Glutamatergic neuron (in vitro differentiated cells): ENCODE measurements at regions not wholly inside any gene's neighbourhood (a gene's known extent, or its start where the extent isn't known, plus 50 kb on each side); places are given as distances from the start of the nearest gene placed in this dataset.

Source experiments
- DNase-seq: peaks from one replicate; pipeline ENCODE4 v3.0.0; 2022
- H3K27ac Mint-ChIP-seq: one replicate; pipeline ENCODE4 v1.8.0; 2020; ENCODE audit warnings: mild to moderate bottlenecking, mixed read lengths, inconsistent platforms; ENCODE audit not compliant: unreplicated experiment
- H3K27me3 Mint-ChIP-seq: one replicate; pipeline ENCODE4 v1.8.0; 2020; ENCODE audit warnings: mild to moderate bottlenecking, moderate library complexity, mixed read lengths, inconsistent platforms; ENCODE audit not compliant: unreplicated experiment
- H3K36me3 Mint-ChIP-seq: one replicate; pipeline ENCODE4 v1.8.0; 2020; ENCODE audit warnings: mild to moderate bottlenecking, mixed read lengths, inconsistent platforms; ENCODE audit not compliant: unreplicated experiment
- H3K4me1 Mint-ChIP-seq: one replicate; pipeline ENCODE4 v1.8.0; 2020; ENCODE audit warnings: mild to moderate bottlenecking, low read depth, mixed read lengths, inconsistent platforms; ENCODE audit not compliant: unreplicated experiment
- H3K4me3 Mint-ChIP-seq: one replicate; pipeline ENCODE4 v1.8.0; 2020; ENCODE audit warnings: mild to moderate bottlenecking, mixed read lengths, inconsistent platforms; ENCODE audit not compliant: unreplicated experiment
- H3K9me3 Mint-ChIP-seq: one replicate; pipeline ENCODE4 v1.8.0; 2020; ENCODE audit warnings: mild to moderate bottlenecking, moderate library complexity, mixed read lengths, inconsistent platforms; ENCODE audit not compliant: unreplicated experiment
- TF ChIP-seq, protein P1 (sequence below): fragments of 200-600 bp; sonication (generic); IDR thresholded peaks from one replicate; pipeline ENCODE4 v1.5.0; 2021; ENCODE audit not compliant: partially characterized antibody, unreplicated experiment

DNA sequence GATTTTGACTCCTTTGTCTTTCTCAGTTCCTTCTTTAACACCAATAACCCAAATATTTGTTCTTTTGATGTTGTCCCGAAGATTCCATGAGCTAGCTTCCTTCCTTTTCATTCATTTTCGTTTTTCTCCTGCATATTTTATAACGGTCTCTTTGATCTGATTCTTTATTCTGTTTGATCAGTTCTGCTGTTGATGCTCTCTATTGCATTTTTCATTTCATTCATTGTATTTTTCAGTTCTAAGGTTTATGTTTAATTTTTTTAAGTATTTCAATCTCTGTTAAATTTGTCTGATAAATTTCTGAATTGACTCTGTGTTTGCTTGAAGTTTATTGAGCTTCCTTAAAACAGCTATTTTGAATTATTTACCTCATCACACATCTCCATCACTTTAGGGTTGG is 68.4 kb upstream of the LRCH1 start:
- Mint-ChIP-seq H3K4me3 (no peak overlapping the region), H3K9me3 (peaks cover 6% of the 10 kb centered on the region), H3K36me3 (peaks cover 34% of the 10 kb centered on the region), H3K27me3 (peaks cover 3% of the 10 kb centered on the region), H3K4me1 (no peaks in the 10 kb centered on the region), H3K27ac (no peak overlapping the region)
- TF ChIP-seq, protein P1, sequence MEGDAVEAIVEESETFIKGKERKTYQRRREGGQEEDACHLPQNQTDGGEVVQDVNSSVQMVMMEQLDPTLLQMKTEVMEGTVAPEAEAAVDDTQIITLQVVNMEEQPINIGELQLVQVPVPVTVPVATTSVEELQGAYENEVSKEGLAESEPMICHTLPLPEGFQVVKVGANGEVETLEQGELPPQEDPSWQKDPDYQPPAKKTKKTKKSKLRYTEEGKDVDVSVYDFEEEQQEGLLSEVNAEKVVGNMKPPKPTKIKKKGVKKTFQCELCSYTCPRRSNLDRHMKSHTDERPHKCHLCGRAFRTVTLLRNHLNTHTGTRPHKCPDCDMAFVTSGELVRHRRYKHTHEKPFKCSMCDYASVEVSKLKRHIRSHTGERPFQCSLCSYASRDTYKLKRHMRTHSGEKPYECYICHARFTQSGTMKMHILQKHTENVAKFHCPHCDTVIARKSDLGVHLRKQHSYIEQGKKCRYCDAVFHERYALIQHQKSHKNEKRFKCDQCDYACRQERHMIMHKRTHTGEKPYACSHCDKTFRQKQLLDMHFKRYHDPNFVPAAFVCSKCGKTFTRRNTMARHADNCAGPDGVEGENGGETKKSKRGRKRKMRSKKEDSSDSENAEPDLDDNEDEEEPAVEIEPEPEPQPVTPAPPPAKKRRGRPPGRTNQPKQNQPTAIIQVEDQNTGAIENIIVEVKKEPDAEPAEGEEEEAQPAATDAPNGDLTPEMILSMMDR = no peak
- no peak for DNase-seq

DNA sequence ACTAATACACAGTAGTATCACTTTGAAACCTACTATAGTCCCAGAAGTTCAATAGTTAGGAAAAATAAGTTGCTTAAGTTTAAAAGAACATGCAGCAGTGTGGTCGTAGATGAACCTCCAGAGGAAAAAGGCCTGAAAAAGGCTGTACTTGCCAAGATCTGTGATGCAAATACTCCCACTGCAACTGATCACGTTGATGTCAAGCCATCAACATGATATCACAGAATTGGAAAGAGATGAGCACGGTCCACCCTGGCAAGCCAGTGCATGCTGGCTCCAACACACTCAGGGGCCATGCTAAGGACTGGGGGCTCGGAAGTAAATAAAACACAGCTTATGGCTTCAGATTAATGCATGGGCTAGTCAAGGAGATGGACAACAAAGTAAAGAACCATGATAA is 71.8 kb upstream of the LRCH1 start:
- Mint-ChIP-seq H3K9me3 (peaks cover 6% of the 10 kb centered on the region), H3K27ac (no peak overlapping the region), H3K36me3 (peaks cover 36% of the 10 kb centered on the region), H3K4me1 (no peaks in the 10 kb centered on the region), H3K27me3 (peaks cover 3% of the 10 kb centered on the region), H3K4me3 (no peak overlapping the region)
- TF ChIP-seq, protein P1 = no peak
- no peak for DNase-seq

DNA sequence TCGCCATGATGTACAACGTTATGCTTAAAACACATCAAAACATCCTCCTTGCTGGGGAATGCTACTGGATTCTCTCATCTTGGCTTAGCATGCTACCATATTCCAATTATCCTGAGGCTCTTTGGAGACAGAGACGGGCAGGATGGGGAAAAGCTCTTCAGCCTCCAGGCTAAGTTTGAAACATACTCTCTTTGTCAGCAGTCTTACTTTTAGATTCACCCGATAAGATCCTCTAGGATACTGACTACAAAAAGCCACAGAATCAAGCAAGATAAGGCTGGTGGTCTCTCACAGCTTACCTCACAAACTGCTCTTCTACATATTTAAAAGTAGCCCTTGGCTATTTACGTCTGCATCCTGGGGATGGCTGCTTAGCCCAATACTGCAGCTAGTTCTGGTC is 72.8 kb upstream of the LRCH1 start:
- no peak overlapping the region for H3K4me3 Mint-ChIP-seq
- peaks cover 6% of the 10 kb centered on the region for H3K9me3 Mint-ChIP-seq
- no peaks in the 10 kb centered on the region for H3K4me1 Mint-ChIP-seq
- DNase-seq = no peak
- peaks cover 3% of the 10 kb centered on the region for H3K27me3 Mint-ChIP-seq
- TF ChIP-seq, protein P1 = no peak
- H3K36me3 Mint-ChIP-seq = peaks cover 36% of the 10 kb centered on the region
- no peak overlapping the region for H3K27ac Mint-ChIP-seq

DNA sequence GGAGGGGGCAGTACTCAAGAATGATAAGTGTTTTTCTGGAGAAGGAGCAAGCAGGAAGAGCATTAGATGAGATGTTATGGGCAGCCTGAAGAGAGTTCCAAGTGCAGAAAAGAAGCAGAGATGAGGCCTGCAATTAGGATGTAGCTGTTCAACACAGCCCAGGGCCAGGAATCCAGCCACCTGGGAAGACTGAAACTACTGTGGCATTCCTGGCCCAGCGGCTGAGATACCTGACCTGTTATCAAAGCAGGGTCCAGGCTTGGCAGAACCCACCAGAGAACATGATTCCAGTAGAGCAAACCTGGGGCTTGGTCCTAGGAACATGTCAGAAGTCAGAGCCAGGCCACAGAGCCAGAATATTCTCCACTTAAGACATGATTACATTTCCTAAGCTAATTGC is 73.3 kb upstream of the LRCH1 start:
- no peak for DNase-seq
- H3K9me3 Mint-ChIP-seq = peaks cover 6% of the 10 kb centered on the region
- H3K36me3 Mint-ChIP-seq = peaks cover 34% of the 10 kb centered on the region
- H3K27me3 Mint-ChIP-seq = peaks cover 3% of the 10 kb centered on the region
- H3K4me3 Mint-ChIP-seq = no peak overlapping the region
- H3K27ac Mint-ChIP-seq = no peak overlapping the region
- no peaks in the 10 kb centered on the region for H3K4me1 Mint-ChIP-seq
- TF ChIP-seq, protein P1 = no peak

DNA sequence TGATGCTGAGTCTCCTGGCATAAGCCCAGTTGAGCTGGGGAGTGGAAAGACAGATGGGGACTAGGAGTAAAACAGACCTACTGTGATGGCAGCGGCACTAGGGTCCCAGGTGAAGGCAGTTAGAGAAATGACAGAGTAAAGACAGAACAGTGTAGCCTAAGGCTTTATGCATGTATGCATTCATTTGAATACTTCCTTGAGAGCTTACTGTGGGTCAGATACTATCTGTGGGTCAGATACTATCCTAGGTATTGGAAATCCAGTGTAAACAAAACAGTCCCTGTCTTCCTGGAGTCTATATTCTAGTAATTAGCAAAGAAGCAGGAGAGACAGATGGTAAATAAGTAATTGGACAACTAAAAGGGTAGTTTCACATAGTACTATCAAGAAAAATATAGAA is 73.7 kb upstream of the LRCH1 start:
- peaks cover 30% of the 10 kb centered on the region for H3K36me3 Mint-ChIP-seq
- H3K27me3 Mint-ChIP-seq = peaks cover 3% of the 10 kb centered on the region
- H3K4me3 Mint-ChIP-seq = no peak overlapping the region
- no peak for DNase-seq
- no peaks in the 10 kb centered on the region for H3K4me1 Mint-ChIP-seq
- H3K9me3 Mint-ChIP-seq = peaks cover 3% of the 10 kb centered on the region
- TF ChIP-seq, protein P1 = no peak
- no peak overlapping the region for H3K27ac Mint-ChIP-seq
